Caco-2 (cell line): ENCODE measurements at regions not wholly inside any gene's neighbourhood (a gene's known extent, or its start where the extent isn't known, plus 50 kb on each side); places are given as distances from the start of the nearest gene placed in this dataset.

Experiments
- BruUV-seq: library from RNA; stranded (reverse); fragments of 400-500 nt; replicated peaks from 2 replicates; lab custom pipeline; 2021; lab: Mats Ljungman, UMichigan
- CTCF ChIA-PET: fragments of 300-600 bp; sonication (Branson Sonifier 250); formaldehyde crosslinking; loops from one replicate; lab custom pipeline; 2022; ENCODE audit warnings: antibody characterized with exemption; lab: Charles Lee
- POLR2A ChIA-PET: fragments of 300-600 bp; sonication (Branson Sonifier 250); formaldehyde crosslinking; loops from one replicate; lab custom pipeline; 2022; ENCODE audit warnings: antibody characterized with exemption; lab: Charles Lee
- DNase-seq, 2 experiments: peaks; one replicate each; pipeline versions ENCODE4 v3.0.0 to v3.0.0-alpha.2; 2020 to 2022
- H3K27me3 ChIP-seq: replicated peaks from 2 replicates; pipeline ENCODE4 v1.6.0; 2011; ENCODE audit warnings: low read length; ENCODE audit not compliant: control insufficient read depth, insufficient read depth
- H3K36me3 ChIP-seq: 2 replicates; pipeline ENCODE4 v1.5.1; 2011; ENCODE audit warnings: low read length; ENCODE audit not compliant: control insufficient read depth, insufficient read depth
- H3K4me1 ChIP-seq: fragments of 250-450 bp; sonication (Bioruptor Pico); 2 replicates; pipeline ENCODE4 v1.5.1; 2020; ENCODE audit warnings: mild to moderate bottlenecking
- H3K4me3 ChIP-seq: 2 replicates; pipeline ENCODE4 v1.5.1; 2011; ENCODE audit warnings: low read depth, mild to moderate bottlenecking, control low read depth, low read length
- H3K9me3 ChIP-seq: fragments of 250-450 bp; sonication (Bioruptor Pico); 2 replicates; pipeline ENCODE4 v1.5.1; 2020; ENCODE audit warnings: mild to moderate bottlenecking, moderate library complexity
- H3K27ac Mint-ChIP-seq: one replicate; pipeline ENCODE4 v1.8.0; 2022; ENCODE audit warnings: mixed read lengths; ENCODE audit not compliant: unreplicated experiment
- H3K27me3 Mint-ChIP-seq: one replicate; pipeline ENCODE4 v1.8.0; 2022; ENCODE audit warnings: mixed read lengths; ENCODE audit not compliant: insufficient read depth, unreplicated experiment
- H3K36me3 Mint-ChIP-seq: one replicate; pipeline ENCODE4 v1.8.0; 2022; ENCODE audit warnings: mild to moderate bottlenecking, mixed read lengths; ENCODE audit not compliant: insufficient read depth, unreplicated experiment
- H3K4me1 Mint-ChIP-seq: one replicate; pipeline ENCODE4 v1.8.0; 2022; ENCODE audit warnings: low read depth, mixed read lengths; ENCODE audit not compliant: unreplicated experiment
- H3K4me3 Mint-ChIP-seq: one replicate; pipeline ENCODE4 v1.8.0; 2022; ENCODE audit warnings: mild to moderate bottlenecking, moderate library complexity, mixed read lengths; ENCODE audit not compliant: unreplicated experiment
- H3K9me3 Mint-ChIP-seq: one replicate; pipeline ENCODE4 v1.8.0; 2022; ENCODE audit warnings: mixed read lengths; ENCODE audit not compliant: unreplicated experiment
- CTCF ChIP-seq, 2 experiments: fragments of 200-600 bp in 1 of 2; IDR thresholded peaks; 1 replicate in 1 of 2; 2 replicates in 1 of 2; pipeline versions ENCODE4 v1.5.1 to v1.8.0; 2011 to 2022; ENCODE audit warnings: antibody characterized with exemption in 1 of 2, control low read depth in 1 of 2, inconsistent platforms in 1 of 2, low read depth in 1 of 2, low read length in 1 of 2, mild to moderate bottlenecking in 1 of 2, moderate library complexity in 1 of 2; ENCODE audit not compliant: insufficient read depth in 1 of 2, severe bottlenecking in 1 of 2, unreplicated experiment in 1 of 2
- intact Hi-C: fragments of 100-400 bp; cut with micrococcal nuclease; formaldehyde crosslinking; loops from one replicate; pipeline ENCODE4 v1.10.0; 2022; ENCODE audit not compliant: unreplicated experiment

GRCh38 chr14:87343652-87344051, 649.3 kb downstream of the GALC start:
- no peaks in the 10 kb centered on the region for H3K27me3 ChIP-seq
- no peak overlapping the region for H3K4me3 ChIP-seq
- intact Hi-C loops = no loop called here
- no peak for TF ChIP-seq CTCF (IDR thresholded peaks at IDR 0.05; ENCODE audit: insufficient read depth in 1 of 2, low read depth in 1 of 2, low read length in 1 of 2, severe bottlenecking in 1 of 2, unreplicated experiment in 1 of 2)
- DNase-seq = no peak
- no peak overlapping the region for H3K4me3 Mint-ChIP-seq
- POLR2A ChIA-PET = no interaction called here
- no peaks in the 10 kb centered on the region for H3K36me3 Mint-ChIP-seq
- H3K36me3 ChIP-seq = no peaks in the 10 kb centered on the region
- H3K4me1 ChIP-seq = no peaks in the 10 kb centered on the region
- no peak overlapping the region for H3K27ac Mint-ChIP-seq
- H3K27me3 Mint-ChIP-seq = peaks cover 6% of the 10 kb centered on the region
- CTCF ChIA-PET = no interaction called here
- H3K9me3 Mint-ChIP-seq = no peaks in the 10 kb centered on the region
- H3K9me3 ChIP-seq = no peaks in the 10 kb centered on the region
- BruUV-seq = no TSS peak
- no peaks in the 10 kb centered on the region for H3K4me1 Mint-ChIP-seq

- no TSS peak for BruUV-seq
- DNase-seq = no peak
- Mint-ChIP-seq H3K27ac (no peak overlapping the region), H3K27me3 (no peaks in the 10 kb centered on the region), H3K4me1 (no peaks in the 10 kb centered on the region), H3K9me3 (no peaks in the 10 kb centered on the region), H3K36me3 (no peaks in the 10 kb centered on the region), H3K4me3 (no peak overlapping the region)
- Histone ChIP-seq H3K4me3 (no peak overlapping the region), H3K27me3 (no peaks in the 10 kb centered on the region), H3K4me1 (no peaks in the 10 kb centered on the region), H3K36me3 (no peaks in the 10 kb centered on the region), H3K9me3 (no peaks in the 10 kb centered on the region)
- TF ChIP-seq CTCF (IDR thresholded peaks at IDR 0.05; ENCODE audit: insufficient read depth in 1 of 2, low read depth in 1 of 2, low read length in 1 of 2, severe bottlenecking in 1 of 2, unreplicated experiment in 1 of 2) = no peak
- POLR2A ChIA-PET = no interaction called here
- intact Hi-C loops = no loop called here
- CTCF ChIA-PET = no interaction called here
These were observed 657.8 kb downstream of the GALC start for GRCh38 chr14:87334997-87335685.

- Mint-ChIP-seq H3K27ac (no peak overlapping the region), H3K4me1 (no peaks in the 10 kb centered on the region), H3K36me3 (no peaks in the 10 kb centered on the region), H3K9me3 (no peaks in the 10 kb centered on the region), H3K27me3 (no peaks in the 10 kb centered on the region), H3K4me3 (no peak overlapping the region)
- H3K27me3 ChIP-seq = no peaks in the 10 kb centered on the region
- H3K9me3 ChIP-seq = no peaks in the 10 kb centered on the region
- no peak for DNase-seq
- intact Hi-C loops = no loop called here
- no peak for TF ChIP-seq CTCF (IDR thresholded peaks at IDR 0.05; ENCODE audit: insufficient read depth in 1 of 2, low read depth in 1 of 2, low read length in 1 of 2, severe bottlenecking in 1 of 2, unreplicated experiment in 1 of 2)
- CTCF ChIA-PET = no interaction called here
- POLR2A ChIA-PET = no interaction called here
- BruUV-seq = no TSS peak
- H3K36me3 ChIP-seq = no peaks in the 10 kb centered on the region
- no peak overlapping the region for H3K4me3 ChIP-seq
- H3K4me1 ChIP-seq = no peaks in the 10 kb centered on the region
These were observed 661.0 kb downstream of the GALC start for GRCh38 chr14:87331991-87332390.
